Mucosa of gallbladder (tissue), 1 donor: ENCODE measurements at regions not wholly inside any gene's neighbourhood (a gene's known extent, or its start where the extent isn't known, plus 50 kb on each side); places are given as distances from the start of the nearest gene placed in this dataset.

ENCODE experiments used
- DNase-seq: peaks from one replicate; pipeline ENCODE4 v3.0.0-alpha.2; 2020; ENCODE audit warnings: low spot score
- donor health status: DM: no; HTN: no; CAD: no.

DNA sequence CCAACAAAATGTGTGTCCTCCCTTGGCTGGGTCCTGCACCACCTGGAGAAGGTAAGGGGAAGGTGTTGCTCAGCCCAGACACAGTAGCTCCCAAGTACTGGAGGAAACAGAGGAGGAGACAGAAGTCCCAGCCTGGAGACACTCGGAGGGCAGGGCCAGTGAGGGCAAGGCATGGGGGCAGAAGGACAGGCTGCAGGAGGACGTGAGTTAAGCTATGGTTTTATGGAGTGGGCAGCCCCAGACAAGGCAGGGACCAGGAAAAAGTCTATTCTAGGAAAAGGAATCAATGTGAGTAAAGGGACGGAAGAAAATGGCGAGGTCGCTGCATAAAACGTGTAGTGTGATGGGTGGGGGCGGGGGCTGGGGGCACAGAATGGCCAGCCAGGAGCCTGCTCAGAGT lies 210.1 kb upstream of the DIO3 start:
- DNase-seq, result no peak

DNA sequence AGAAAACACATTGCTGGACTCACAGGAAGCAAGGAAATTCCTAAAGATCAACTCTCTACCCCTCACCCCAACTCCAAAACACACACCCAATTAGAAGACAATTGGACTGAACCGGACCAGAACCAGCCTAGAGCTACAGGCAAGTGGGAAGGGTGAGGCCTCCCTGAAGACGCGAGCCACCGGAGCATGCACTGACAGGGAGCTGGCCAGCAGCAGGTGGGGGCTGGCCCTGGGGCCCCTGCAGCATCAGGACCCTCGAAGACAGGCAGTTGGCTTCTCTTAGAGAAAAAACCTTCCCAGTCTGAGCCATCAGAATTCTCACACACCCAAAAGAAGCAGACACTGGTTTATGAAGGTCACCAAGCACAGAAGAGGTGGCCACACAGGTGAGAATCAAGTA lies 209.5 kb upstream of the DIO3 start:
- no peak for DNase-seq

- no peak for DNase-seq
Measured at GRCh38 chr14:101352567-101352966, 208.7 kb upstream of the DIO3 start.

- DNase-seq, result peak; percentile 1
Measured at GRCh38 chr14:101353422-101353821, 207.9 kb upstream of the DIO3 start.

DNA sequence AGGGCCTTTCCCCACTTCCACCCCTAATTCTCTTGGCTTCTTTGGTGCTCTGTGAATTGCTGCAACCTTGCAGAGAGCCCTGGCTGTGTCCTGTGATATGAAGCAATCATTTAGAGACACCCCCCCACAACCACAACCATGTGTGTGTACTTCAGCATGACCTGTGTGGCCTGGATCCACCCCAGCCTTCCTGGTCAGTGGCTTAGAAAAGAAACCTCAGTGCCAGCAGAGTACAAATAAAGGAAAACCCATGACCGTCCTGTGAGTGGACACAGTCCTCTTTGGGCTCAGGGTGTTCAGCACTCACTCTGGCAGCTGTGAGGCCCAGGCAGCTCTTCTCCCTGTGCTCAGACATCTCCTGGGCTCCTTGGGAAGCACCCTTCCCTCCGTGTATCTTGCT lies 206.6 kb upstream of the DIO3 start:
- peak; percentile 10 for DNase-seq

DNA sequence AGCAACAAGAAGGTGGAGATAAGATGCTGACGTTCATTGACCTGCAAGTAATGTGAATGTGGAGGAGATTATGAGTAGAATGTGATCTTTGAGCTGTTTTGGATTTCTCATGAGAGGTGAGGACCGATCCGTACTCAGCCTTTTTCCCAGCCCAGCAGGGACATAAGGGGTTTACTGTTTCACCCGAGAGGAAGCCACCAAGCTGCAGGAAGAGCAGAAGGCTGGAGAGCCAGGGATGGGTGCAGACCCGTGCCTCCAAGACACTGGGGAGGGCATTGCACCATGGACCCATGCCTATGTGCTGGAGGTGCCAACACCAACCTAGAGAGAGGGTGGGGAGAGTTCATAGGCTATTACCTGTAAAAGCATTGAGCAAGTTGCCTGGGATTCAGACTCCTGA lies 206.0 kb upstream of the DIO3 start:
- peak; percentile 4 for DNase-seq

DNA sequence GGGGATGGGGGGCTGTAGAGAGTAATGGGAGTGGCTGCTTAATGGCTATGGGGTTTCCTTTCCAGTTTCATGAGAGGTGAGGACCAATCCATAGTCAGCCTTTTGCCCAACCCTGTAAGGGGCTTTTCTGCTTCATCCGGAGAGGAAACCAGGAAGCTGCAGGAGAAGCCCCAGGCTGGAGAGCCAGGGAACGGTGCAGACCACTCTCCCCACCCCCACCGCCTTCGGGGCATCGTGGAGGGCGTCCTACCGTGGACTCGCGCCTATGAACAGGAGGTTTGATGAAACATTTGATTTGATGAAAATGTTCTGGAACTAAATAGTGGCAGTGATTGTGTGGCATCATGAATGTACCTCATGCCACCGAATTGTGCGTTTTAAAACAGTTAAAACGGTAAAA lies 204.3 kb upstream of the DIO3 start:
- no peak for DNase-seq

GRCh38 chr14:101357559-101358319 lies 203.6 kb upstream of the DIO3 start:
- DNase-seq, result peak; percentile 5

GRCh38 chr14:101358320-101359125 lies 202.8 kb upstream of the DIO3 start:
- DNase-seq, result peak; percentile 9

DNA sequence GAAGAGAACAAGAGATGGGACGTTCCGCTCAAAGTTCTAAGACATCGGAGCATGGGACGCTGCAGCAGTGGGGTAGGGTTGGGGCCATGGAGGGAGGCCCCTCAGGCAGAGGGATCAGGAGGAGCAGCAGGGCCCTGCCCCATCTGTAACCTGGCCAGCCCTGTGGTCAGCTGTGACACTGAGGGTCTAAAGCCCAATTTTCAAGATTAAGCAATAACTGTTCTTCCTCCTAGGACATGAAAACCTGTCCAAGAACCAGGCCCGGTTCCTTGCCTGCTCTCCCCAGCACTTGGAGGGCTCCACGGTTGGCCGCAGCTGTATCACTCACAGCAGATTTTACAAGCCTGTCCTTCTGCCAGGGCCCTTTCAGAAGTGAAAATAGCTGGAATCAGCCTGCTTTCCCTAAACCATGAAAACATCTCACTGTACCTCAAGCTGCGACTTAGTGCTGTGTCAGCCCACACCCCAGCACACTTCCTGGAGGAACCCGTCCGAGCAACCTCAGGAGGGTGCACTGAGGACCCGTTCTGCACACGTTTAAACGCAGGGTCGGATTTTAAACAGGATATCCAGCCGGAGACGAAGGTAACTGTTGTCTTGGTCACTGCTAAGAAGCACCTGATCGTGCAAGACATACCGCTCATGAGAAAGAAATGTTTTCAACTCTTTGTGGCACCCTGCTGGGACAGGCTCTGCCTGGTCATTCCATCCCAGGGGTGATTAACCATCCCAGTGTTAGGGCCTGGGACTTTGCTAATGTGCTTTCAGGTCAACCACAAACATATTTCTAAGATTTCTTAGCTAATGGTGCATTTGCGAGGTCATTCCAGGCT lies 201.9 kb upstream of the DIO3 start:
- peak; percentile 28 for DNase-seq

GRCh38 chr14:101360054-101360911 lies 201.0 kb upstream of the DIO3 start:
- DNase-seq, result peak; percentile 28

DNA sequence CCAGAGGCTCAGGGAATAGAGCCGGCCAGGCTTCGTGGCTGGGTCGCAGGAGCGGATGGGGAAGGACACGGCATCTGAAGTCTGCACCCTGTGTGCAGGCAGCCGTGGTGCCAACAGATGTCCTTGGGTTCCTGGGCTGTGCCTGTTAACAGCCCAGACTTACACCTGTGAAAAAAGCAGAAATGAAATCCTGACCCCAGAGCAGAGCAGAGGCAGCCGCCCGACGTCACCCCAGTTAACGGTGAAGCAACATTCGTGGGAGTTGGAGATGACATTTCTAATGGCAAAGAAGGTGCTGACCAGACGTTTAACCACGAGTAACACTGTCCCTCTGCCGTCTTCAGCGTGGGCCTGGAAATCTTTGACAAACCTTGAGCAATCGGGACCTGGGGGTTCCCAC lies 200.3 kb upstream of the DIO3 start:
- DNase-seq, result peak; percentile 7

DNA sequence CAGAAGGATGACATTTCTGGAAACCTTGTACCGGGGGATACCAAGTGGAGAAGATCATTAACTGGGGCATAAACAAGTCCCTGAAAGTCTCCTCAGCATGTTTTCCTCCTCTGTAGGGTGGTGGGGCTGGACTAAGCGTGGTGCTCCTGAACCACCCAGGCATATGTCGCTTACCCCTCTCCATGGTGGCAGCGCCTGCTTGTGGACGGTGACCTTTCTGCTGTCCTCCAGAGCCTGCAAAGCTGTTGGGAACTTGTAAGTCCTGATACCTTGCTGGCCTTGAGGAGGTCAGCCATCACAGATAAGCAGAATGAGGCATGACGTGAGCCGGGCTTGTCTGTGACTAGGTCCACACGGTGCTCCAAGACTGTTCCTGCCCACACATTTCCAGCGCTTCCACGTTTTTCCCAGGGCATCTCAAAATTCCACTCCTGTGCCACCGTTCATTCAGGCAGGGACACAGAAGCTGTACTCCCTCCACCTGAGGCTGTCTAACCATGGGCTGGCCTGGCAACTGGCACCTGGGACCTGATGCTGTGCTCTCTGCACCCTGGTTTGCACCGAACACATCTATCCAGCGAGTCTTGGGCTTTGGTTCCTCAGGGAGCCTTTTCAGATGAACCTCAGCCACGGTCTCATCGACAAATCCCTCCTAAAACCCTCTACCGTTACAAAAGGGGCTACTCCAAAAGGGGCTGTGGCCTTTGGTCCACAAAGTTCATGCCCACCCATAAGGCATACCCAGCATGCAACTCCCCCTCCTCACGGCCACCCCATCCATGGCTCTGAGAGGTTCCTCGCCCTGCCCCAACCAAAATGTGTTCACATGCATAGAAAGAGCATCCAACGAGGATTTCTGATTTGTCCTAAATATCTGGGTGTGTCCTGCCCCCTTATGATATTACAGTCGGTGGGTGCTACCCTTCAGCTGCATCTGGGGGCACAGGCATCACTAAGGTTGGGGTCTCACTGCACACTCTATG lies 199.6 kb upstream of the DIO3 start:
- DNase-seq, result peak; percentile 9

GRCh38 chr14:101362529-101363260 lies 198.6 kb upstream of the DIO3 start:
- DNase-seq, result no peak

DNA sequence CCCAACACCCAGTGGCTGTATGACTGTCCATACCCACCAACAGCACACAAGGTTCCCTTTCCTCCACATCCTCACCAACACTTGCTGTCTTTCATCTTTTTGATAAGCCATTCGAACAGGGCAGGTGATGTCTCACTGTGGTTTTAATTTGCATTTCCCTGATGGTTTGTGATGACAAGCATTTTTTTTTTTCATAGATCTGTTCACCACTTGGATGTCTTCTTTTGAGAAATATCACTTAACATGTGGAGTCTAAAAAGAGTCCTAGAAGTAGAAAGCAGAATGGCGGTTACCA lies 198.1 kb upstream of the DIO3 start:
- DNase-seq, result no peak

DNA sequence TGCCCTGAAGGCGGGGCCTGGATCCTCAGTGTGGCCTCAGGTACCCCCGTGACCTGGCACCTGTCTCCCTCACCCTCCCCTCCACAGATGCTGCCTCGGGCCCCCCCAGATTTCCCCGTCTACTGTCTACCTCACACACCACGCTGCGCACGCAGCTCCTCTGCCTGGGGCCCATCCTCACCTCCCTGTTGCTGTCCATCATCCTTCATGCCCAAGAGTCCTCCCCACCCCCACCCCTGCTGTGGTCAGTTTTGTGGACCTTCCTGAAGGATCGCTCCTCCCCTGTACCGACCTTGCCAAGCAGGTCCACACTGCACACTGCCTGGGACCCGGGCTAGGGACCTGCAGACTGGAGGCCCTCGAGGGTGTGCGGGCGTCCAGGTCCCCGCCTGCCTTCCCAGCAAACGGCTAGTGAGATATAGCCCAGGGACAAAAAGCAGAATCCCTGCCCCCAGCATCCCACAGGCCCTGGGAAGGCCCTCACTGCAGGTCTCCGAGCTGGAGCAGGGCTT lies 197.4 kb upstream of the DIO3 start:
- DNase-seq, result no peak

DNA sequence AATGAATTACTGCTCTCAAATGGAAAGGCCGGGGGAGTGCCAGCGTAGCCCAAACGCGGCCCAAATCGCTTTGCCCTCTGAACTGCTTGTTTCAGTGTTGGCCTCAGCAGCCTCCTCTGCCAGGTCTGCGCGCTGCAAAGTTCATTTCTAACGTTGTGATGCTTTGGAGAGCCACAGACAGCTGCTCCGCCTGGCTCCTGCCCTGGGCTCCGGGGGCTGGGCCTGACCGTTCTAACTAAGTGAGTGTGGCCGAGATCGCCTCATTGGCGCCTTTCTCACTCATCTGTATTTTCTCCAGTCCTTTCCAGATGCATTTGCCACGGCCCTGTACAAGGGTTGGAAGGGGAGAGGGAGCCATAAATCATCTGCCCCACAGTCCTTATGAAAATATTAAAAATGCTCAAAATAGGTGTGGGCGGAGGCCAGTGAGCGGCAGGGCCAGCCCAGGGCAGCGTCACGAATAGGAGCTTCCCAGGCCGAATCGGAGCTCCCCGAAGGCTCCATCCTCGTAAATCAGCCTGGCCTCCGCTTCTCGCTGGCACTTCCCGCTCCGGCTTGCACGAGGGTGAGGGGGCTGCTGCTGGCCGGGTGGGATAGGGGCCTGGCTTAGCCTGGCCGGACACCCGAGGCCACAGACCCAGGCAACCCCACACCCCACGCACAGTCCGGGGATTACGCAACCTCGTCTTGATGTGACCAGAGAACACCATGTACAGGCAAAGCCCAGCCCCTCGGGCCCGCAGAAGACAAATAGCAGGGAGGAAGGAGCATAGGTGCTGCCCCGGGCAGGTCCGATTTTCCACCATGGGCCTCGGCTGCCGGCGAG lies 196.6 kb upstream of the DIO3 start:
- no peak for DNase-seq

GRCh38 chr14:101365329-101366158 lies 195.8 kb upstream of the DIO3 start:
- DNase-seq, result no peak
